ENCODE measurements at regions not wholly inside any gene's neighbourhood (a gene's known extent, or its start where the extent isn't known, plus 50 kb on each side); places are given as distances from the start of the nearest gene placed in this dataset.

DNA sequence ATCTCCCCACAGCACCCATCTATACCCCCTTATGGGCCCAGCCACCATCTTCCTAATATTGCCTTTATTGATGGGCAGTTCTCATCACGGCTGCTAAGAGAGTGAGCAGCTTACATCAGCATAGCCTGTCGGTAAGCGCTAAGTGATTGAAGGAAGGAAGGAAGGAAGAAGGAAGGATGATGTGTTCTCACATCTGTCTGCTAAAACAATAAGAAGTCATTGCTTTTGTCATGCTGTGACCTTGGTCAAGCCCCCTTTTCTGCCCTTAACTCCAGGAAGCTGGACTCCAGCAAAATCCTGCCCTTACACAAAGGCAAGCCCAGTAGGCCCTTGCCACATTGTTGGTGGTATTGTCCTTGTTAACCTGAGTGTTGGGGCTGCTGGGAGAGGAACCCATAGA is 165.0 kb downstream of the ETS2 start:
- CTCF ChIA-PET = no interaction called here
- H3K27me3 Mint-ChIP-seq = no peaks in the 10 kb centered on the region
- H3K9me3 Mint-ChIP-seq (ENCODE audit: low read depth) = no peaks in the 10 kb centered on the region
- no peaks in the 10 kb centered on the region for H3K36me3 Mint-ChIP-seq
- ATAC-seq (no peak), DNase-seq (no peak)
- peaks cover 18% of the 10 kb centered on the region for H3K4me1 Mint-ChIP-seq
- H3K4me3 Mint-ChIP-seq = no peak overlapping the region
- H3K27ac Mint-ChIP-seq = no peak overlapping the region

DNA sequence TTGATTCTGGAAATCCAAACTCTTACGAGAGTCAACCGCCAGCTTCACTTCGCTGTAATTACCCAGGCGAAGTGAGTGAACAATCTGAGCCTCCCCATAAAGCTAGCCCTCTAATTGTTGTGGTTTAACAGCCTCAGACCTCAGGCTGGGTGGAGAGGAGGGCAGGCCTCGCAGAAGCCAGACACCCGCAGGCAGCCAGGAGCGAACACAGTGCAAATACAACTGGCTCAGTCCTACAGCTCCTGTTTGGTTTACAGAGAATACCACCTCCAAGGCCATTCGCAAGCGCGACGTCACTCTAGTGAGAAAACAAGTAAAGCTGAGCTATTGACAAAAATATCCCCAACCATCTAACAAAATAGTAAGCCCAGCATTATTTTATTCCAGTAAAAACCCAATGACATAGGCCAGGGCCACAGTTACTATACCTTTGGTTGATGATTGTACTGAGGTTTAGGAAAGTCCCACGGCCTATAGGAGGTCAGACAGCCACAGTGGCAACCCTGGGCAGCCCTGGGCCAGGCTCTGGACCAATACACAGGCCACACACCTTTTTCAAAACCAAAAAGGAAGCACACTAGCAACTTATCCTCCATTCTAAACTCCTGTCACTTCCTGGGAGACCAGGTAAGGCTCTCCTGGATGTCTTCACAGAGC is 163.3 kb downstream of the ETS2 start:
- peaks cover 18% of the 10 kb centered on the region for H3K4me1 Mint-ChIP-seq
- CTCF ChIA-PET = no interaction called here
- ATAC-seq (no peak), DNase-seq (no peak)
- H3K27me3 Mint-ChIP-seq = no peaks in the 10 kb centered on the region
- H3K4me3 Mint-ChIP-seq = no peak overlapping the region
- H3K27ac Mint-ChIP-seq = no peak overlapping the region
- no peaks in the 10 kb centered on the region for H3K36me3 Mint-ChIP-seq
- no peaks in the 10 kb centered on the region for H3K9me3 Mint-ChIP-seq (ENCODE audit: low read depth)

DNA sequence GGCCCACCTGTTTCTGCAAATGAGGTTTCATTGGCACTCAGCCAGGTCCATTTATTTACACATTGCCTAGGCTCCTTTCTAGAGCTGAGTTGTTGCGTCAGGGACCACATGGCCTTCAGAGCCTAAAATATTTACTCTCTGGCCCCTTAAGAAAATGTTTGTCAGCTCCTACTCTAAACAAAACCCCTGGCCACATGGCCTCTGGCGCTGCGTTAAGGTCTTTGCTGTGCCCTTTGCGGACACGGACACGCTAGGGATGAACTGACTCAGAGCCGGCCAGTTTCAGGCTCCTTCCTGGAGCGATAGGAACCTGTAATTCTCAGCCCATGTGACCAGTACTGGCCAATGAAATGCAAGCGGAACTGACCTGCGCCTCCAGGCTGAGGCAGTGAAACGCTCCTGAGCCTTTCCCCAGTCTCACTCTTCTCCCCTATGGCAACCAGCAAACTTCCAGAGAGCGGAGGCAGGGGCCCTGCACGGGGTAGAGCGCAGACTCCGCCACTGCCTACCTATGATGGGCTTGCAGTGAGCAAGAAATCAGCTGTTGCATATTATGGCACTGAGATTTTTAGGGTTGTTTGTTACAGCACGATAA is 160.3 kb downstream of the ETS2 start:
- Mint-ChIP-seq H3K4me3 (no peak overlapping the region), H3K4me1 (peaks cover 14% of the 10 kb centered on the region), H3K27ac (no peak overlapping the region), H3K9me3 (ENCODE audit: low read depth) (peaks cover 3% of the 10 kb centered on the region), H3K36me3 (peaks cover 6% of the 10 kb centered on the region), H3K27me3 (no peaks in the 10 kb centered on the region)
- ATAC-seq (no peak), DNase-seq (no peak)
- CTCF ChIA-PET = interaction anchor here (1.4 kb wide), 1 partner anchor 244 kb away, joined by 3 read pairs; no protein-coding TSS in a partner anchor

DNA sequence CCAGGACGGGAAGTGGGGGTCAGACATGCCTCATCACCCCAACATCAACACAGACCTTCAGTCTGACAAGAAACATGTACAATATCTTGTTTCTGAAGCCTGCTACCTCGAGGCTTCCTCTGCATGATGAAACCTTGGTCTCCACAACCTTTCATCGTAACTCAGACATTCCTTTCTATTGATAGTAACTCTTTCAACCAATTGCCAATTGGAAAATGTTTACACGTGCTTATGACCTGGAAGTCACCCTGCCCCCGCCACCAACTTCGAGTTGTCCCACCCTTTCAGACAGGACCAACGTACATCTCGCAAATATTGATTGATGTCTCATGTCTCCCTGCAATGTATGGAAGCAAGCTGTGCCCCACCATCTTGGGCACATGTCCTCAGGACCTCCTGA is 159.5 kb downstream of the ETS2 start:
- H3K9me3 Mint-ChIP-seq (ENCODE audit: low read depth) = peaks cover 7% of the 10 kb centered on the region
- no peaks in the 10 kb centered on the region for H3K27me3 Mint-ChIP-seq
- H3K4me3 Mint-ChIP-seq = no peak overlapping the region
- peaks cover 16% of the 10 kb centered on the region for H3K4me1 Mint-ChIP-seq
- CTCF ChIA-PET = no interaction called here
- DNase-seq (no peak), ATAC-seq (no peak)
- H3K36me3 Mint-ChIP-seq = peaks cover 11% of the 10 kb centered on the region
- no peak overlapping the region for H3K27ac Mint-ChIP-seq

DNA sequence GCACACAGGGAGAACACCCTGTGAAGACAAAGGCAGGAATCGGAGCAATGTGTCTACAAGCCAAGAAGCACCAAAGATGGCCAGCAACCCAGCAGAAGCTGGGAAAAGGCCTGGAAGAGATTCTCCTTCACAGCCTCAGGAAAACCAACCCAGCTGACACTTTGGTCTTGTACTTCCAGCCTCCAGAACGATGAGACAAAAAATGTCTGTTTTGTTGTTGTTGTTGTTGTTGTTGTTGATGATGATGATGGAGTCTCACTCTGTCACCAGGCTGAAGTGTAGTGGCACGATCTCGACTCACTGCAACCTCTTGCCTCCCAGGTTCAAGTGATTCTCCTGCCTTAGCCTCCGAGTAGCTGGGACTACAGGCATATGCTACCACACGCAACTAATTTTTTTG is 157.3 kb downstream of the ETS2 start:
- no peak overlapping the region for H3K4me3 Mint-ChIP-seq

DNA sequence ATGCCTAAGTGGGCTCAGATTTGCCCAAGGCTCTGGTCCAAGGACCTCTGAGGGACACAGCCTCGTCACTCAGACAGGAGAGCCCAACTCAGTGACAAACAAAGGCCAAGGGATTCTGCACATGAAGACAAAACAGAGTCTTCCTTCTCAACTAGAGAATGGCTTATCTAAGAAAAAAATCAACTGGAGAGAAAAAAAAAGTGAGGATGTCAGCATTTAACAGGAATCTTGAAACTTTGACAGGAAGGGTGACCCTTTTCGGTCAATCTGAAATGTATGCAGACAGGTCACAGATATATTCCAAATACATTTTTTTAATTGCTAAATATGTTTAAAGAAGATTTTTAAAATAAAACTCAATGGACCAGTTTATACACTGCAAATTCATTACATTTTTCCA is 154.5 kb downstream of the ETS2 start:
- H3K4me1 Mint-ChIP-seq = peaks cover 39% of the 10 kb centered on the region
- peaks cover 14% of the 10 kb centered on the region for H3K36me3 Mint-ChIP-seq
- peaks cover 7% of the 10 kb centered on the region for H3K9me3 Mint-ChIP-seq (ENCODE audit: low read depth)
- H3K4me3 Mint-ChIP-seq = no peak overlapping the region
- CTCF ChIA-PET = no interaction called here
- no peak for ATAC-seq
- no peak overlapping the region for H3K27ac Mint-ChIP-seq
- no peaks in the 10 kb centered on the region for H3K27me3 Mint-ChIP-seq
- no peak for DNase-seq

More for the DNA sequence above, 157.3 kb downstream of the ETS2 start:
- Mint-ChIP-seq H3K9me3 (ENCODE audit: low read depth) (peaks cover 7% of the 10 kb centered on the region), H3K27ac (no peak overlapping the region), H3K4me1 (peaks cover 25% of the 10 kb centered on the region), H3K36me3 (peaks cover 14% of the 10 kb centered on the region), H3K27me3 (no peaks in the 10 kb centered on the region)
- ATAC-seq (no peak), DNase-seq (no peak)
- CTCF ChIA-PET = interaction anchor here (1.1 kb wide), 1 partner anchor 17 kb away, joined by 3 read pairs; no protein-coding TSS in a partner anchor

DNA sequence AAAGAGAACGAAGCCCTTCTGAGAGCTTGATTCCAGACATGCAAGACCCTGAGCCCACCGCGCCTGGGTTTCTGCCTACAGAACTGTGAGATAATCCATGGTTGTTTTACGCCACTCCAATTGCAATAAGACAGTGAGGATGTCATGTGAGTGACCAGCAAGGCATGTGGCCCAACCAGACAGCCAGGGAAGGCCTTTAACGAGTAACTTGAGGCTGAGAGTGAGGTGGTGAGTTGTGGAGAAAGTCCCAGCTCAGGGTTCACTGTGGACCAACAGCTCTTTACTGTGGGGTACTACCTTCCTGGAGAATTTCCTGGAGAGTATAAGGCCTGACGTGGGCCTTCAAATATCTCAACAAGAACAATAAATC is 153.9 kb downstream of the ETS2 start:
- ATAC-seq = no peak
- H3K27me3 Mint-ChIP-seq = no peaks in the 10 kb centered on the region
- peak overlapping the region; percentile 82 for H3K27ac Mint-ChIP-seq
- CTCF ChIA-PET = no interaction called here
- no peak for DNase-seq
- H3K4me3 Mint-ChIP-seq = no peak overlapping the region
- peaks cover 39% of the 10 kb centered on the region for H3K4me1 Mint-ChIP-seq
- peaks cover 7% of the 10 kb centered on the region for H3K9me3 Mint-ChIP-seq (ENCODE audit: low read depth)
- peaks cover 14% of the 10 kb centered on the region for H3K36me3 Mint-ChIP-seq

DNA sequence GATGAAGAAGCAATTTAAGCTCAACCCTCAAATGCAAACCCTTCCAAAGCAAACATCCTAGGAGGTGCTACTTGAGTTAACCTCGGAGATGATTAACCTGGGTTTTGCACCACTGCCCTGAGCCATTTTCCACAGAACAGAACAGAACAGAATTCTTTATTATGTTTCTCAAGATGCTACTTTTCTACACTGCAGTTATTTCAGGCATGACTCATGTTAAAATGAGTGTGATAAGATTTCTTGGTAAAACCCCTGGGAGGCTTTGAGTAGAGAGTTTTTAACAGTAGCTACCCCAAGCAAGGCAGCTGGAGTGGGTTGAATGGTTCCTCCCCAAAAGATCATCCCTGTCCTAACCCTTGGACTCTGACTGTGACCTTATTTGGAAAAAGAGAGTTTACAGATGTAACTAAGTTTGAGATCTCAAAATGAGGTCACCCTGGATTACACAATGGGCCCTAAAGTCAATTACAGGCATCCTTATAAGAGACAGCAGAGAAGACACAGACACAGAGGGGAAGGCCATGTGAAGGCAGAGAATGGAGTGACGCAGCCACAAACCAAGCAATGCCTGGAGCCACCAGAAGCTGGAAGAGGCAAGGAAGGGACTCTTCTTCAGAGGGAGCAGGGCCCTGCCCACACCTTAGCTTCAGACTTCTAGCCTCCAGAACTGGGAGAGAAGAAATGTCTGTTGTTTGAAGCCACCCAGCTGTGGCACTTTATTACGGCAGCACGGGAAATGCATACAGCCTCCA is 153.4 kb downstream of the ETS2 start:
- H3K36me3 Mint-ChIP-seq = peaks cover 14% of the 10 kb centered on the region
- H3K27ac Mint-ChIP-seq = peak overlapping the region; percentile 82
- no peak for DNase-seq
- H3K4me1 Mint-ChIP-seq = peaks cover 39% of the 10 kb centered on the region
- CTCF ChIA-PET = no interaction called here
- peaks cover 1% of the 10 kb centered on the region for H3K27me3 Mint-ChIP-seq
- H3K4me3 Mint-ChIP-seq = no peak overlapping the region
- peaks cover 7% of the 10 kb centered on the region for H3K9me3 Mint-ChIP-seq (ENCODE audit: low read depth)
- peak; percentile 80 for ATAC-seq

DNA sequence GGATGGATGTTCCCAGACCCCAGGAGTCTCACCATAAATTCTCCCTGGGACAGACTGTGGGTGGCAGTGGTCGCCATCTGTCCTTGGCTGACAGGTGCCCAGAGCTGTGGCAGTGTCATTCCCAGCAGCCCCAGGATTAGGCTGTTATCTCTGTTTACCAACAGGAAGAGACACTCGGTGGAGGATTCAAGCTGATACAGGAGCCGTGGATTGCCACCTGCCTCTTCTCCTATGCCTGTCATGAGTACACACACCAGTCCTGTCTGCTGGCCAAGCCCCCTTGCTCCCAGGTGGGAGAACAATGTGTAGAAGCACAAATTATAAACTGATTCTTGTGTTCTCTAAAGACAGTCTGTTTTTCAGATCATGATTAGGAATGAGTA is 152.6 kb downstream of the ETS2 start:
- Mint-ChIP-seq H3K27me3 (peaks cover 7% of the 10 kb centered on the region), H3K9me3 (ENCODE audit: low read depth) (peaks cover 7% of the 10 kb centered on the region), H3K27ac (no peak overlapping the region), H3K4me3 (no peak overlapping the region), H3K4me1 (peaks cover 39% of the 10 kb centered on the region), H3K36me3 (peaks cover 14% of the 10 kb centered on the region)
- CTCF ChIA-PET = no interaction called here
- no peak for ATAC-seq
- no peak for DNase-seq

DNA sequence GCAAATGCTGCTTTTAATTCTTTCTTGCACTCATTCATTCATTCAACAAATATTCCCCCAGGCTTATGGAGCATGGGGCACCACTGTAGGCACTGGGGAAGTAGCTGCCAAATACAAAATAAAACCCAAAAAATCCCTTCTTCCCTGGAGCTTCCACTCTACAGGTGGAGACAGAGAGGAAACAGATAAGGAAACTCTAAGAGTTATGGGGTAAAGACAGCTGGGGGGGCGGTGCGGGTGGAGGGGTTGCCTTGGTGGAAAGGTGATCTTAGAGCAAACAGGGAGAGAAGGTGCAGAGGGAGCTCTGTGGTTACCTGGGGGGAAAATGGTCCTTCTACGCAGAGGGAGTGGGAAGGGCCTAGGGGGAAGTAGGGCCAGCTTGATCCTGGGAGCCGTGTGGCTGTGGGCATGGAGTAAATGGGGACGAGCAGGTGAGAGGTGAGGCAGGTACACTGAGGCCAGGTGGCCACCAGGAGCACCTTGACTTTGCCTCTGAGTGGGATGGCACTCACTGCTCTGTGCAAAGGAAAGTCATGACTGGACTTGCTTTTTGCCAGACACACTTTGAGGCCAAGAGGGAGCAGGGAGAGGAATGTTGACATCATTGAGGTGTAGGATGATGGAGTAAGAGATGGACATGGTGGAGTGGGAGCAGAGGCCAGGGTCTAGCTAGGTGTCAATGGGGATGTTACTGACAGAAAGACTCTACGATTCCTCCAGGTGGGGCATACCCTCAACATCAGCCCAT is 152.0 kb downstream of the ETS2 start:
- Mint-ChIP-seq H3K4me1 (peaks cover 39% of the 10 kb centered on the region), H3K27me3 (peaks cover 10% of the 10 kb centered on the region), H3K27ac (no peak overlapping the region), H3K9me3 (ENCODE audit: low read depth) (peaks cover 7% of the 10 kb centered on the region), H3K36me3 (peaks cover 11% of the 10 kb centered on the region), H3K4me3 (no peak overlapping the region)
- ATAC-seq (no peak), DNase-seq (no peak)
- CTCF ChIA-PET = no interaction called here

DNA sequence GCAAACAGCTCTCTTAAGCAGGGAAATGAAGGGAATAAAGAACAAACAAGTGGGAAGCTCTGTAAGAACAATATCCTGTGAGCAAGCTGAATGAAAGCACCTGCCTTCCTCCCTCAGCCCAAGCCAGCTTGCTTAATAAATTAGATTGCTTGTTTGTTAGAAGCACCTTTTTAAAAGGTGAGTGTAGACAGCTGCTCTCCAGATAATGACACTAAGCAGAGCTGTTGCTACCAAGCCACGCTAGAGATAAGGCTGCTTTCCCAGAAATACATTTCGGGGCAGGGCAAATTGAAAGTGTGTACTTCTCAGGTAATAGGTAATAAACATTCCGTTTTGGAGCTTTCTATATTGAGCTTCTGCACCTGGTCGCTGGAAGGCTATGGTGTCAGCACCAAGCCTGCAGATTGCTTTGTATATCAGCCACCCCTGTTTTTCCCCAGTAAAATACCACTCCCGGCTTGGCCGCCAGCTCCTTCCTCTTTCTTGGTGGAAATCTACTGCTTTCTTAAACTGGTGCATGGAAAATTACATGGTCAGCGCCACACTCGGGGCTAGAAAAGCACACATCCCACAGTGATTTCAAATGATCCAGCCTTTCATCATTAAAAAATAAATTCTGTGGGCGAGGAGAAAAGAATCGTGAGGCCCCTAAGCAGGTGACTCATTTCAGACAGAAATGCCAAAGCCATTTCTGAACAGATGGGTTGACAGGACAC is 151.3 kb downstream of the ETS2 start:
- CTCF ChIA-PET = interaction anchor here (0.8 kb wide), 1 partner anchor 36 kb away, joined by 3 read pairs; no protein-coding TSS in a partner anchor

DNA sequence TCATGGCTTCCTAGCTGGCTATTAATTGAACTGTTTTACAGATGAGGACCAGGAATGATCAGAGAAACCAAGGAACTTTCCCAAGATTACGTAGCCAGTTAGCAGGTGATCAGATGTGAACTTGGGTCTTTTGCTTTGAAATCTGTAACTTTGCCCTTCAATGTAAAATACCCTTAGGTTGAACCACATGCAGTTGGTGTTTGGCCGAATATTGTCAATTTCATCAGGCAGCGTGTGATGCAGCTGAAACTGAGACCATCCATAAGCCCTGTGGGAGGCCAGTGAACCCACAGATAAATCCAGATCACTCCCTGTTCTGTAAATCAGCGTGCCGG is 150.8 kb downstream of the ETS2 start:
- Mint-ChIP-seq H3K27ac (no peak overlapping the region), H3K9me3 (ENCODE audit: low read depth) (peaks cover 5% of the 10 kb centered on the region), H3K27me3 (peaks cover 17% of the 10 kb centered on the region), H3K36me3 (peaks cover 8% of the 10 kb centered on the region), H3K4me1 (peaks cover 39% of the 10 kb centered on the region), H3K4me3 (no peak overlapping the region)
- CTCF ChIA-PET = interaction anchor here (0.8 kb wide), 1 partner anchor 37 kb away, joined by 3 read pairs; no protein-coding TSS in a partner anchor
- DNase-seq (no peak), ATAC-seq (no peak)

More for the DNA sequence above, 151.3 kb downstream of the ETS2 start:
- Mint-ChIP-seq H3K4me3 (no peak overlapping the region), H3K36me3 (peaks cover 10% of the 10 kb centered on the region), H3K27ac (no peak overlapping the region), H3K4me1 (peaks cover 39% of the 10 kb centered on the region), H3K27me3 (peaks cover 14% of the 10 kb centered on the region), H3K9me3 (ENCODE audit: low read depth) (peaks cover 7% of the 10 kb centered on the region)
- ATAC-seq (no peak), DNase-seq (no peak)

DNA sequence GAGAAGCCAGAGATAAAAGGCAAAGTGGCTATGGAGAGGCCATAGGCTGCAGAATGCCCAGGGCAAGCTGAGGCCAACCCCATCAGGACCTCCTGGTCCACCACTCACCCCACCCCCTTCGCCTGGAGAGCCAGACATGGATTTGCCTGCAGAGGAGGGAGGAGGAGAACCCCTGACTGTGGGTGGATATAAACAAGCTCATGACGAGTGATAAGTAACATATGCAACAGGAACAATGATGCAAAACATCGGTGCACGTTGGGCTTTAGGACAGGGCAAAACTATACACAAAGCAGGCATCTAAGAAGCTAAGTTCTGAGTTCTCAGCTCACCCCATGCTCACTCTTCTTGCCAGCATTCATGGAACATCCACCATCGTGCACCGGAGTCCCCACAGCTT is 150.3 kb downstream of the ETS2 start:
- peaks cover 8% of the 10 kb centered on the region for H3K36me3 Mint-ChIP-seq
- CTCF ChIA-PET = interaction anchor here (0.8 kb wide), 1 partner anchor 37 kb away, joined by 3 read pairs; no protein-coding TSS in a partner anchor
- H3K4me3 Mint-ChIP-seq = no peak overlapping the region
- no peak overlapping the region for H3K27ac Mint-ChIP-seq
- H3K4me1 Mint-ChIP-seq = peaks cover 39% of the 10 kb centered on the region
- peaks cover 17% of the 10 kb centered on the region for H3K27me3 Mint-ChIP-seq
- peaks cover 5% of the 10 kb centered on the region for H3K9me3 Mint-ChIP-seq (ENCODE audit: low read depth)
- DNase-seq = no peak
- no peak for ATAC-seq

All from activated CD8-positive, alpha-beta memory T cell treated with anti-CD3 and anti-CD28 coated beads, Interleukin-2, amount 10 ng/mL, durations not matched to agents 7 days and 5 days (primary cell).